ENCODE measurements at regions not wholly inside any gene's neighbourhood (a gene's known extent, or its start where the extent isn't known, plus 50 kb on each side); places are given as distances from the start of the nearest gene placed in this dataset.

DNA sequence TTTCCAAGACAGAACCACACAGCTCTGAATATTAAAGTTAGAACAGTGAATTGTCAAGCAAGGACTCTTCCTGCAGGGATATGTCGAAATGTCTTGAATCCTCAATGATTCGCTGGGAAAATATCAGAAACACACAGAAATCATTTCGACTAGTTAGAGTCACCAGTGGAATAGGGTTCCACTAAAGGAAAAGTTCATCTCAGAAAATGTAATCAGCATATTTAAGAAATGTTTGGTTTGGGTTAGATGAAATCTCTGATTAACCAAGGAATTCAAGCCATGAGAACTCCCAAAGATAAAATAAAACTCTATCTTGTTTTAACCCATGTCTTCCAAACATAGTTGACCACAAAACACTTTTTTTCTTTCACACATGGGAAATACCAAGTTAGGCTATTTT, 621.0 kb upstream of the NRSN1 start:
- TF ChIP-seq POLR2AphosphoS5 (IDR thresholded peaks at IDR 0.05; ENCODE audit: borderline replicate concordance, low read depth, low read length) = no peak
- TF ChIP-seq EZH2 (IDR thresholded peaks at IDR 0.05) = no peak
